K562 (cell line): ENCODE measurements at regions not wholly inside any gene's neighbourhood (a gene's known extent, or its start where the extent isn't known, plus 50 kb on each side); places are given as distances from the start of the nearest gene placed in this dataset.
A peak's percentile ranks its signal among the peaks of the same experiment; 100 is the strongest.

Experiments
- ATAC-seq: fragments of 200-7000 bp; cut with Tn5 transposase; 3 replicates; pipeline ENCODE4 v1.9.1; 2020; ENCODE audit warnings: moderate library complexity
- BruUV-seq: library from RNA; stranded (reverse); fragments of 400-500 nt; replicated peaks from 2 replicates; lab custom pipeline; 2021; lab: Mats Ljungman, UMichigan
- CTCF ChIA-PET: fragments of 300-600 bp; formaldehyde crosslinking; extraction: SDS; loops from one replicate; lab custom pipeline; 2021; ENCODE audit warnings: low intra/inter-chr PET ratio; lab: Yijun Ruan, JAX
- POLR2A ChIA-PET: fragments of 300-600, 350-650 bp; sonication (Branson Sonifier 250); formaldehyde crosslinking; extraction: SDS; loops from one replicate; lab custom pipeline; 2021; ENCODE audit warnings: antibody characterized with exemption, inconsistent platforms; lab: Yijun Ruan, JAX
- DNase-seq, 4 experiments: peaks; one replicate each; pipeline versions ENCODE4 v3.0.0 to v3.0.0-alpha.2; 2011 to 2018; ENCODE audit warnings: low spot score in 3 of 4, mixed read lengths in 3 of 4; ENCODE audit errors: extremely low read depth in 1 of 4
- FAIRE-seq: peaks from 2 replicates; lab custom pipeline; 2011; peaks lifted over from hg19 to GRCh38; lab: Jason Lieb, UNC
- H2AFZ ChIP-seq: 2 replicates; pipeline ENCODE4 v1.6.0; 2011; ENCODE audit warnings: low read depth, low read length, control low read depth, inconsistent platforms
- H3K27ac ChIP-seq: fragments of 200-600 bp; 3 replicates; pipeline ENCODE4 v1.8.0; 2011; ENCODE audit warnings: low read depth, mild to moderate bottlenecking, control low read depth, inconsistent platforms, low read length, moderate library complexity, mixed read lengths; ENCODE audit errors: extremely low read depth
- H3K27me3 ChIP-seq, 2 experiments: fragments of 300-600 bp in 1 of 2; 2 replicates in 1 of 2; 3 replicates in 1 of 2; pipeline versions ENCODE4 v1.6.0 to v1.8.0; 2011; ENCODE audit warnings: inconsistent platforms in 2 of 2, low read length in 2 of 2, mild to moderate bottlenecking in 1 of 2, mixed read lengths in 1 of 2, moderate library complexity in 1 of 2; ENCODE audit not compliant: control insufficient read depth in 2 of 2, insufficient read depth in 2 of 2
- H3K36me3 ChIP-seq: fragments of 300-600 bp; 3 replicates; pipeline ENCODE4 v1.8.0; 2011; ENCODE audit warnings: mild to moderate bottlenecking, low read length, inconsistent platforms; ENCODE audit not compliant: control insufficient read depth, insufficient read depth
- H3K4me1 ChIP-seq, 2 experiments: fragments of 200-600 bp in 1 of 2; replicated peaks in 1 of 2; 2 replicates in 1 of 2; 3 replicates in 1 of 2; pipeline versions ENCODE4 v1.5.1 to v1.8.0; 2011; ENCODE audit warnings: inconsistent platforms in 2 of 2, low read length in 2 of 2, mild to moderate bottlenecking in 1 of 2, mixed read lengths in 1 of 2, moderate library complexity in 1 of 2; ENCODE audit not compliant: control insufficient read depth in 2 of 2, insufficient read depth in 2 of 2
- H3K4me2 ChIP-seq: 2 replicates; pipeline ENCODE4 v1.6.1; 2011; ENCODE audit warnings: low read length, control low read depth, inconsistent platforms, mixed read lengths; ENCODE audit not compliant: insufficient read depth
- H3K4me3 ChIP-seq: fragments of 200-600 bp; sonication (generic), shearing (Covaris generic); 2 replicates; pipeline ENCODE4 v1.5.1; 2016; ENCODE audit warnings: control low read depth, inconsistent platforms
- H3K79me2 ChIP-seq: fragments of 200-600 bp; 3 replicates; pipeline ENCODE4 v1.8.0; 2011; ENCODE audit warnings: low read length, inconsistent platforms; ENCODE audit not compliant: control insufficient read depth, insufficient read depth
- H3K9ac ChIP-seq, 2 experiments: 2 replicates each; pipeline versions ENCODE4 v1.6.0 to v1.6.1; 2011; ENCODE audit warnings: low read depth in 2 of 2, low read length in 2 of 2, control low read depth in 1 of 2, inconsistent platforms in 1 of 2, mild to moderate bottlenecking in 1 of 2, mixed read lengths in 1 of 2; ENCODE audit not compliant: insufficient read depth in 1 of 2
- H3K9me1 ChIP-seq: one replicate; pipeline ENCODE4 v1.6.0; 2011; ENCODE audit warnings: inconsistent platforms, mild to moderate bottlenecking, low read length, moderate library complexity; ENCODE audit not compliant: control insufficient read depth, insufficient read depth
- H3K9me3 ChIP-seq: replicated peaks from 2 replicates; pipeline ENCODE4 v1.5.1; 2011; ENCODE audit warnings: low read depth, low read length, inconsistent platforms; ENCODE audit not compliant: control insufficient read depth, insufficient read depth
- H4K20me1 ChIP-seq: replicated peaks from 2 replicates; pipeline ENCODE4 v1.6.1; 2011; ENCODE audit warnings: low read length, inconsistent platforms, mixed read lengths; ENCODE audit not compliant: control insufficient read depth, insufficient read depth
- ATF1 ChIP-seq, 2 experiments: fragments of 450-650 bp in 1 of 2; IDR thresholded peaks; 2 replicates each; pipeline ENCODE4 v1.6.1; 2016; ENCODE audit warnings: missing compliant biosample characterization in 1 of 2, missing genetic modification characterization in 1 of 2
- CHD4 ChIP-seq: fragments of 200-600 bp; sonication (generic); IDR thresholded peaks from 3 replicates; pipeline ENCODE4 v1.6.1; 2012; ENCODE audit warnings: low read depth, mild to moderate bottlenecking, mixed read lengths, low read length, inconsistent platforms; ENCODE audit not compliant: insufficient read depth, insufficient replicate concordance, poor library complexity, severe bottlenecking
- CTCF ChIP-seq, 3 experiments: IDR thresholded peaks in 2 of 3; conservative IDR thresholded peaks in 1 of 3; 2 replicates each; pipeline ENCODE4 v1.5.1; 2011 to 2012; ENCODE audit warnings: low read length in 3 of 3, mild to moderate bottlenecking in 3 of 3, control low read depth in 2 of 3, improper control_type of control experiment in 1 of 3, inconsistent platforms in 1 of 3, low read depth in 1 of 3, mixed read lengths in 1 of 3, moderate library complexity in 1 of 3; ENCODE audit not compliant: insufficient read depth in 2 of 3
- DACH1 ChIP-seq: fragments of 450-650 bp; IDR thresholded peaks from 2 replicates; pipeline ENCODE4 v1.6.1; 2018; ENCODE audit not compliant: partially characterized antibody
- EHMT2 ChIP-seq: fragments of 450-650 bp; IDR thresholded peaks from 2 replicates; pipeline ENCODE4 v1.6.1; 2018; ENCODE audit warnings: antibody characterized with exemption
- GABPB1 ChIP-seq: sonication (generic); formaldehyde crosslinking; IDR thresholded peaks from 2 replicates; pipeline ENCODE4 v1.8.0; 2022; ENCODE audit warnings: mild to moderate bottlenecking, missing genetic modification reagents
- NBN ChIP-seq: fragments of 450-650 bp; IDR thresholded peaks from 2 replicates; pipeline ENCODE4 v1.6.1; 2016; ENCODE audit warnings: low read depth, mild to moderate bottlenecking
- RAD21 ChIP-seq, 2 experiments: fragments of 250-450 bp in 1 of 2; fragments of 450-650 bp in 1 of 2; sonication (Bioruptor Pico) in 1 of 2; formaldehyde crosslinking in 1 of 2; IDR thresholded peaks in 1 of 2; conservative IDR thresholded peaks in 1 of 2; 2 replicates each; pipeline versions ENCODE4 v1.4.0 to v1.8.0; 2020 to 2022; ENCODE audit warnings: mild to moderate bottlenecking in 2 of 2, moderate library complexity in 1 of 2
- SMC3 ChIP-seq: conservative IDR thresholded peaks from 2 replicates; pipeline ENCODE4 v1.6.1; 2011; ENCODE audit warnings: low read depth, low read length, improper control_type of control experiment; ENCODE audit not compliant: insufficient read depth
- SOX6 ChIP-seq: fragments of 450-650 bp; IDR thresholded peaks from 2 replicates; pipeline ENCODE4 v1.6.1; 2014; ENCODE audit warnings: mild to moderate bottlenecking
- TCF15 ChIP-seq: fragments of 250-450 bp; sonication (Bioruptor Pico); IDR thresholded peaks from 2 replicates; pipeline ENCODE4 v1.8.0; 2022; ENCODE audit warnings: moderate library complexity, mild to moderate bottlenecking, inconsistent platforms
- ZC3H11A ChIP-seq: IDR thresholded peaks from 2 replicates; pipeline ENCODE4 v1.6.1; 2012; ENCODE audit warnings: low read depth, low read length, improper control_type of control experiment
- ZNF75A ChIP-seq: fragments of 450-650 bp; formaldehyde crosslinking; IDR thresholded peaks from 2 replicates; pipeline ENCODE4 v1.4.0; 2020; ENCODE audit warnings: mild to moderate bottlenecking
- WGBS: fragments of 100-300 bp; shearing (Covaris generic); methylation state at CpG from one replicate; pipeline ENCODE4 v1.1.6; 2016; ENCODE audit warnings: low coverage, mixed read lengths; ENCODE audit not compliant: insufficient coverage; ENCODE audit errors: missing lambda C conversion rate; 5-methylcytosine and 5-hydroxymethylcytosine counted together
- in situ Hi-C: fragments of 300-500 bp; cut with MboI; formaldehyde crosslinking; loops from 4 replicates; pipeline ENCODE4 v1.15.0; 2018; ENCODE audit warnings: inconsistent platforms, mixed read lengths
- intact Hi-C: fragments of 100-400 bp; cut with micrococcal nuclease; formaldehyde crosslinking; loops from 2 replicates; pipeline ENCODE4 v1.14.2; 2022

- TF ChIP-seq SOX6 (no peak), EHMT2 (no peak), CHD4 (no peak), ATF1 (CRISPR knock-in tag; IDR thresholded peaks at IDR 0.05) (no peak), ATF1 (tag; IDR thresholded peaks at IDR 0.05) (no peak), ZNF75A (CRISPR knock-in tag) (no peak), DACH1 (no peak), ZC3H11A (no peak), TCF15 (CRISPR knock-in tag) (no peak)
Measured at GRCh38 chr19:29085206-29085605, 127.7 kb downstream of the UQCRFS1 start (continued).

- DNase-seq: peak; percentile 25 to 62 (median 58)
- no peaks in the 10 kb centered on the region for H3K9me1 ChIP-seq
- WGBS: under 1% methylated on average over 9 of the region's 9 CpGs
- H3K4me1 ChIP-seq: no peaks in the 10 kb centered on the region; a peak in 1 of 5 replicates
- POLR2A ChIA-PET: interaction anchor here (0.7 to 1.1 kb wide), 3 partner anchors 7 to 11 kb away, joined by 3 to 5 read pairs (median 3); no protein-coding TSS in a partner anchor
- no peak overlapping the region for H3K4me2 ChIP-seq
- H3K9ac ChIP-seq: no peak overlapping the region
- H3K79me2 ChIP-seq: no peaks in the 10 kb centered on the region
- CTCF ChIA-PET: no interaction called here
- intact Hi-C loops: no loop called here
- H3K27ac ChIP-seq: no peak overlapping the region
- H2AFZ ChIP-seq: no peak overlapping the region
- no peaks in the 10 kb centered on the region for H3K36me3 ChIP-seq
- H3K27me3 ChIP-seq: peaks cover 19 to 43% of the 10 kb centered on the region in 2 experiments
- H3K4me3 ChIP-seq: no peak overlapping the region
- BruUV-seq: no TSS peak
- peak; percentile 52 for FAIRE-seq
- no peaks in the 10 kb centered on the region for H4K20me1 ChIP-seq
- TF ChIP-seq GABPB1 (CRISPR knock-in tag) (no peak), NBN (no peak), RAD21 (CRISPR knock-in tag; conservative IDR thresholded peaks at IDR 0.05 in 1 of 2, IDR thresholded peaks at IDR 0.05 in 1 of 2) (peak; percentile 14 to 47; a peak in 2 of 4 replicates), CTCF (IDR thresholded peaks at IDR 0.05 in 2 of 3, conservative IDR thresholded peaks at IDR 0.05 in 1 of 3; ENCODE audit: insufficient read depth in 2 of 3, low read depth in 1 of 3, low read length in 3 of 3) (peak; percentile 56 to 63 (median 56)), SMC3 (0 out of 2 replicates have a peak, but pooled peaks have one; percentile 9)
- peak; percentile 84 for ATAC-seq
- in situ Hi-C loops: no loop called here
- H3K9me3 ChIP-seq: no peaks in the 10 kb centered on the region
Measured at GRCh38 chr19:29084266-29084665, 128.7 kb downstream of the UQCRFS1 start.
